ENCODE measurements at regions not wholly inside any gene's neighbourhood (a gene's known extent, or its start where the extent isn't known, plus 50 kb on each side); places are given as distances from the start of the nearest gene placed in this dataset.

- H3K27me3 ChIP-seq = no peaks in the 10 kb centered on the region
- no peaks in the 10 kb centered on the region for H3K4me1 ChIP-seq
- no peaks in the 10 kb centered on the region for H3K9me3 ChIP-seq
- H3K4me3 ChIP-seq = no peak overlapping the region
- H3K36me3 ChIP-seq = no peaks in the 10 kb centered on the region
- H3K27ac ChIP-seq = no peak overlapping the region
- no peak for DNase-seq (ENCODE audit: low spot score)
- TF ChIP-seq, protein P1, sequence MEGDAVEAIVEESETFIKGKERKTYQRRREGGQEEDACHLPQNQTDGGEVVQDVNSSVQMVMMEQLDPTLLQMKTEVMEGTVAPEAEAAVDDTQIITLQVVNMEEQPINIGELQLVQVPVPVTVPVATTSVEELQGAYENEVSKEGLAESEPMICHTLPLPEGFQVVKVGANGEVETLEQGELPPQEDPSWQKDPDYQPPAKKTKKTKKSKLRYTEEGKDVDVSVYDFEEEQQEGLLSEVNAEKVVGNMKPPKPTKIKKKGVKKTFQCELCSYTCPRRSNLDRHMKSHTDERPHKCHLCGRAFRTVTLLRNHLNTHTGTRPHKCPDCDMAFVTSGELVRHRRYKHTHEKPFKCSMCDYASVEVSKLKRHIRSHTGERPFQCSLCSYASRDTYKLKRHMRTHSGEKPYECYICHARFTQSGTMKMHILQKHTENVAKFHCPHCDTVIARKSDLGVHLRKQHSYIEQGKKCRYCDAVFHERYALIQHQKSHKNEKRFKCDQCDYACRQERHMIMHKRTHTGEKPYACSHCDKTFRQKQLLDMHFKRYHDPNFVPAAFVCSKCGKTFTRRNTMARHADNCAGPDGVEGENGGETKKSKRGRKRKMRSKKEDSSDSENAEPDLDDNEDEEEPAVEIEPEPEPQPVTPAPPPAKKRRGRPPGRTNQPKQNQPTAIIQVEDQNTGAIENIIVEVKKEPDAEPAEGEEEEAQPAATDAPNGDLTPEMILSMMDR (IDR thresholded peaks at IDR 0.05) = no peak
Measured at GRCh38 chr11:92384802-92385201, 160.2 kb downstream of the FAT3 start.

GRCh38 chr11:92386577-92386976 is 162.0 kb downstream of the FAT3 start:
- H3K4me1 ChIP-seq = no peaks in the 10 kb centered on the region
- no peak for DNase-seq (ENCODE audit: low spot score)
- no peaks in the 10 kb centered on the region for H3K27me3 ChIP-seq
- TF ChIP-seq, protein P1 (IDR thresholded peaks at IDR 0.05) = no peak
- no peak overlapping the region for H3K27ac ChIP-seq
- H3K9me3 ChIP-seq = no peaks in the 10 kb centered on the region
- no peak overlapping the region for H3K4me3 ChIP-seq
- no peaks in the 10 kb centered on the region for H3K36me3 ChIP-seq

- H3K4me1 ChIP-seq = no peaks in the 10 kb centered on the region
- no peak overlapping the region for H3K4me3 ChIP-seq
- TF ChIP-seq, protein P1 (IDR thresholded peaks at IDR 0.05) = no peak
- H3K27ac ChIP-seq = no peak overlapping the region
- no peaks in the 10 kb centered on the region for H3K9me3 ChIP-seq
- no peaks in the 10 kb centered on the region for H3K27me3 ChIP-seq
- DNase-seq (ENCODE audit: low spot score) = no peak
- no peaks in the 10 kb centered on the region for H3K36me3 ChIP-seq
Measured at GRCh38 chr11:92387859-92388258, 163.2 kb downstream of the FAT3 start.

- H3K27ac ChIP-seq = no peak overlapping the region
- no peaks in the 10 kb centered on the region for H3K9me3 ChIP-seq
- no peaks in the 10 kb centered on the region for H3K36me3 ChIP-seq
- DNase-seq (ENCODE audit: low spot score) = no peak
- H3K4me1 ChIP-seq = no peaks in the 10 kb centered on the region
- no peaks in the 10 kb centered on the region for H3K27me3 ChIP-seq
- no peak overlapping the region for H3K4me3 ChIP-seq
- TF ChIP-seq, protein P1 (IDR thresholded peaks at IDR 0.05) = peak in 1 of 2 donors; percentile 31
Measured at GRCh38 chr11:92388380-92388779, 163.8 kb downstream of the FAT3 start.

GRCh38 chr11:92390783-92391182 is 166.2 kb downstream of the FAT3 start:
- TF ChIP-seq, protein P1 (IDR thresholded peaks at IDR 0.05) = no peak
- H3K27me3 ChIP-seq = no peaks in the 10 kb centered on the region
- DNase-seq (ENCODE audit: low spot score) = no peak
- H3K4me3 ChIP-seq = no peak overlapping the region
- H3K4me1 ChIP-seq = no peaks in the 10 kb centered on the region
- no peak overlapping the region for H3K27ac ChIP-seq
- H3K9me3 ChIP-seq = no peaks in the 10 kb centered on the region
- H3K36me3 ChIP-seq = no peaks in the 10 kb centered on the region

DNA sequence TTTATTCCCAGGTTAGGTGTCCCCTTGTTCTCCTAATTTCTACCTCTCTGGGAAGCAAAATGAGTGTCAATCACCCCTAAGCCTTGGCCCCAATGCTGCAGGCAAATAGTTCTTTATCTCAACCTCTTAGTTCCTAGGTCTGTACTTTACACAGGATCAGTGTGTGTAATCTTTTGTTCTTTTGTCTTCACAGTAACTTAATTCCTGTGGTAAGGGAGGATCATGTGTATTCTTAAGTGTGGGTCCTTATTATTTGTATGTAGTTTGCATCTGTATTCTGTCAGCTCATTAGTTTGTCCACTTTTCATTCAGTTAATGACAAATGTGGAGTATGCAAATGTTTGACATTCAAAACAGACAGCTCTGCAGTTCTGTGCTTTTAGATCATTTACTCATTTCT is 166.7 kb downstream of the FAT3 start:
- TF ChIP-seq, protein P1 (IDR thresholded peaks at IDR 0.05) = no peak

More for the DNA sequence above, 166.7 kb downstream of the FAT3 start:
- Histone ChIP-seq H3K4me1 (no peaks in the 10 kb centered on the region), H3K9me3 (no peaks in the 10 kb centered on the region), H3K27me3 (no peaks in the 10 kb centered on the region), H3K36me3 (no peaks in the 10 kb centered on the region), H3K27ac (no peak overlapping the region), H3K4me3 (no peak overlapping the region)
- DNase-seq (ENCODE audit: low spot score) = no peak

Measured in right atrium auricular region (tissue), 2 donors.